Left ventricle myocardium superior (tissue), 1 donor: ENCODE measurements at regions not wholly inside any gene's neighbourhood (a gene's known extent, or its start where the extent isn't known, plus 50 kb on each side); places are given as distances from the start of the nearest gene placed in this dataset.

ENCODE experiments used
- ATAC-seq: fragments of 200-7000 bp; cut with Tn5 transposase; one replicate; pipeline ENCODE4 v1.9.1; 2020; ENCODE audit warnings: mild to moderate bottlenecking, moderate library complexity
- DNase-seq: peaks from one replicate; pipeline ENCODE4 v3.0.0-alpha.2; 2020
- intact Hi-C: fragments of 100-400 bp; cut with micrococcal nuclease; formaldehyde crosslinking; loops from one replicate; pipeline ENCODE4 v1.11.0; 2022
- donor health status: DM: no; HTN: yes; CAD: no; lungs with severe emphysema.

DNA sequence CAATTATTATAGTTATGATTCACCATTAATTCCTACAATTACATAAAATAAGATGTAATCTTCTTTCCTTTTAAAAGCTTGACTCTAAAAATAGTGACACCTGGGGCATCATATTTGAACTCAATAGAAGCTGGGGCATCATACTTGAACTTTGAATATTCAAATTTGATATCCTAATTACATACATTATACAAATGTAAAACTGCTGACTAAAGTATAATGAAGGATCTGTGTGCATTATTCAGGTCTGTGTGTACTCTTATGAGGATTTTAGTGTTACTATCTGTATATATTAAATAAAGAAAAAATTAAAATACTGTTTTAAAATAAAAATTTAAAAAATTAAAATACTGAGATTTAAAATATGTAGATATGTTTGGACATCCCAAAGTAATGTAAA, 696.9 kb upstream of the FBXO33 start:
- ATAC-seq (no peak), DNase-seq (no peak)
- intact Hi-C loops = no loop called here

DNA sequence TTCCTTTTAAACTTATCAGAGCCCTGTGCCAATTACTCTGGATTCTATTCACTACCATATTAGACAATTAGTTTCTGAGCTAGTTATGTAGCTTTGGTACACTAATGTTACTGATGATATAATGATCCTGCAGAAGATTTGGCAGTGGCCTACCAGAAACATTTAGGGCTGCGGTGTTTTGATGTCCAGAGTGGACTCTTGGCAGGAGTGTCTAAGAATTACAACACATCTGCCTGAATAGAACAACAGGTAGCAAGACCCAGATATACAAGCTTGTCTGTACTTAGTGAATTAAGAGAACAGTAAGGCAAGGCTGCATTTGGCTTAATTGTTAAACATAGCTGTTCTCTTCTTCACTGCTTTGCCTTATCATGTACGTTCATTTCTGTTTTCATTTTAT, 691.6 kb upstream of the FBXO33 start:
- ATAC-seq (no peak), DNase-seq (no peak)
- intact Hi-C loops = no loop called here

DNA sequence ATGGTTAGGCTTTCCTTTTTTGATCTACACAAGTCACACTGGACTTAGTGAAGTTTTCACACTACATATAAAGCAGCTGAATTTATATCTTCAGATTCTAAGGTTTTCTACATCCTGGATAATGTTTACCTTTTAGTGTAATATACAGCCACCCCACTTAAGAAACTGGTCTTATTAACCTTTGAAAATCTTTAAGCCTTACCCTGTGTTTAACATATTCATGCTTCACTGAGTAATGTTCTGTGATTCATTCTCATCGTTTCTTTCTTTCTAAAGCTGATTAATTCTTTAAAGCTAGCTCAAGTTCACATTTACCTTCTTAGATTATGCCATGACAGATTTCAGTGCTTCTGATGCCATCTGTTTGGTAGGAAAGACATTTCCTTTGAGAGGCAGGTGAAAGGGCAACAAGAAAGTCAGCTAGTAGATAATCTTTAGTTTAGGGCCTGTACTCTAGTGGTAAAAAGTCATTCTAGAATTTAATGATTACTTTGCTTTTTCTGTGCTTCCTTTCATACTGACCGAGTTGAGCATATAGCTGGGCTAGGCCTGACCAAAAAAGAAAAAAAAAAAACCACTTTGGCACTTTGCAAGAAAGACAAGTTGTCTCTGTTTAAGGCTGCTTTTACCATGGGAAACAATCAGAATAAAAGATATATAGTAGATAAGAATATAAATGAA, 690.9 kb upstream of the FBXO33 start:
- ATAC-seq (no peak), DNase-seq (no peak)
- intact Hi-C loops = no loop called here

DNA sequence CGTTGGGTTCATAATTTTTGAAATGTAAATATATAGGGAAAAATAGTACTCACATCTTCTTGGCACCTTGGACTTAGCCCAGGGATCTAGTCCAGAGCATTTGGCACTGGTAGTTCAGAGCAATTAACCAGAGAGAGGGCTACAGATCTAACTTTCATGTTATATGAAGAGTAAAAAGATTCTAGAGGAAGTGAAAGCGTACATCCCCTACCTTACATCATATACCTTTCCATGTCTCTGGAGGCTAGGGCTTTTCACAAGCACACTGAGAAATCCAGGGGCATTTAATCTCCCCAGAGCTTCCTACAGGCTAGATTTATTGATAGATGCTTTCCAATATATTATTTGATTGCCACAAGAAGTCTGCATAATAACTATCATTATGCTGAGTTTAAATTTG, 687.5 kb upstream of the FBXO33 start:
- ATAC-seq (no peak), DNase-seq (no peak)
- intact Hi-C loops = no loop called here

DNA sequence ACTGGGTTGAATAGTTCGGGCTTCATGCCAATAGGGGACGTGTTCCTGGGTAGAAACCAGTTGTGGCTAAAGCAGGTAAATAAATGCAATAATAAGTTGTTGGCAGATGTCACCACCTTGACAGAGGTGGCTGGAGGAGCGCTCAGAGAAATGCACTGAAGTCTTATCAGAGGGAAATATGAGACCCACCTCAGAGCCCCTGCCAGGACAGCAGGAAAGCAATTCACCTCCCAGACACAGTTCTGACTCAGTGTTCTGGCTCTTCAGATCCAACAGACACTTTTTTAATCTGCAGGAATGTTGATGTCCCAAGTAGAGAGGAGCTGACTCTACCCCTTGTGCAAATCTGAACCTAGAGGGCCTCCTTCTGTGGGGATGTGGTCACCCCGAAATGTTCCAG, 687.1 kb upstream of the FBXO33 start:
- intact Hi-C loops = no loop called here
- ATAC-seq (no peak), DNase-seq (no peak)

DNA sequence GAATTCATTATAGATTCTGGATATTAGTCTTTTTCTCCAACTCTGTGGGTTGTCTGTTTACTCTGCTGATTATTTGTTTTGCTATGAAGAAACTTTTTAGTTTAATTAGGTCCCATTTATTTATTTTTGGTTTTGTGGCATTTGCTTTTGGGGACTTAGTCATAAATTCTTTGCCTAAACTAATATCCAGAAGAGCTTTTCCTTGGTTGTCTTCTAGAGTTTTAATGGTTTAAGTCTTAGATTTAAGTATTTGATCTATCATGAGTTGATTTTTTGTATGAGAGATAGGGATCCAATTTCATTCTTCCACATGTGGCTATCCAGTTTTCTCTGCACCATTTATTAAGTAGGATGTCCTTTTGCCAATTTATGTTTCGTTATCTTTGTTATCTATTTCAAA, 683.4 kb upstream of the FBXO33 start:
- intact Hi-C loops = no loop called here
- DNase-seq (no peak), ATAC-seq (no peak)

DNA sequence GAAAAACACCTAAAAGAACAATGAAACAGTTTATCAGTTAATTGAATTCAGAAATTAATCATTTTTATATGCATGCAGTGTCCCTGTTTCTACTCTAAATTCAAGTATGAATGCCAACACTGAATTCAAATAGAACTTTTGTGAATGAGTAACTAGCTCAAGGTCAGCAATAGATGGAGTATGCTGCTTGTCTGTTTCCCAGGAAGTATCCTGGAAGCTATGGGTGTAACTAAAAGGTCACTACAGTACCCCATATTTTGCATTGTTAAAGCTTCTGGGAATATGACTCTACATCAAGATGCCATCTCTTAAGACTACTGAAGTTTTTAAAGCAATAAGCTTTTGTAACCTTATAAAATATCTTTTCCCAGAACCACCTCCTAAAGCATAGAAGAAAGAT, 681.4 kb upstream of the FBXO33 start:
- no peak for ATAC-seq
- intact Hi-C loops = no loop called here
- DNase-seq = no peak

DNA sequence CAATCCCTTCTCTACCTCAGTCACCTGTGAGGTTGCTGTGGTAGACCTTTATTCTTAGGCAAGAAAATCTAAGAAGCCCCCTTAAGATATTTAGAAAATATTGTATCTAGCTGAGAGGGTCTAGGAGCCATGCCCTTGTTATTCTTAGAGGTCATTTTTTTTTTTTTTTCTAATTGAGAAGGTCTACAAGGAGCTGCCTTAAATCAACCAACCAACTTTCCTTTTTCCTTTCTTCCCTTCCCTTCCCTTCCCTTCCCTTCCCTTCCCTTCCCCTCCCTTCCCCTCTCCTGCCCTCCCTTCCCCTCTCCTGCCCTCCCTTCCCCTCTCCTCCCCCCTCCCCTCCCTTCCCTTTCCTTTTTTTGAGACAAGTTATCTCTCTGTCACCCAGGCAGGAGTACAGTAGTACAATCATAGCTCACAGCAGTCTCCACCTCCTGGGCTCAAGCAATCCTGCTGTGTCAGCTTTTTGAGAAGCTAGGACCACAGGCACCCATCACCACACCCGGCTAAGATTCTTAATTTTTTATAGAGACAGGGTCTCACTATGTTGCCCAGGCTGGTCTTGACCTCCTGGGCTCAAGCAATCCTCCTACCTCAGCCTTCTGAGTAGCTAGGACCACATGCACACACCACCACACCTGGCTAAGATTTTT, 668.4 kb upstream of the FBXO33 start:
- intact Hi-C loops = no loop called here
- DNase-seq (no peak), ATAC-seq (no peak)

DNA sequence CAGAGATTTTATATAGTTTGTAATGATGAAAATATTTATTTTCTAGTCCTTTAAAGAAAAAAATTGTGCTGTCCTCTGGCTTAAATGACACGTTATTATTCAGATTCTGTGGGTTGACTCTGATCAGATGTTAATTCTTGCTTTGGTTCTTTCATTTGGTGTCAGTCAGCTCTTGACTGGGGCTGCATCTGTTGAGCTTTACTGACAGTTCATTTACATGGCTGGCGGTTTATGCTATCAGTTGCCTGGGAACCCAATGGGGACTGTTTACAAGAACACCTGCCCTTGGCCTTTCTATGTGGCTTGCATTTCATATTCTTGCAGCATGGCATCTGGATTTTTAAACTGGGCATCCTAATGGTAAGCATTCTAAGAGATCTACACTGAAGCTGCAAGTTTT, 667.1 kb upstream of the FBXO33 start:
- no peak for ATAC-seq
- intact Hi-C loops = no loop called here
- DNase-seq = no peak

DNA sequence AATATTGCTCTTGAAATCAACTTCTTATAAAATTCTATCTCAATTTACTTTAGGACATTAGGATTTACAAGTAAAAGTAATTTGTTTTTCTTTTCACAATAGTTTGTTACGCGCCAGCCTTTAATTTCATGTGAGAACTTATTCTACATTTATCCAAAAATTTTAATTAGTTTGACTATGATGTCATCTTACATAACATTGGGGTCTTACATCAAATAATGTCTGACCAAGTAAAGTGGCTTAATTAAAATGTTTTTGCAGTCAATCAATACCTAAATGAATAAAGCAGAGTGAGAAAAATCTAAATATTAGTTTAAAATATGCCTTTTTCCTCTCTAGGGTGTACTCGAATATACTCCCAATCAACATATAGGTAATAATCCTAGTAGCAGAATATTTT, 666.2 kb upstream of the FBXO33 start:
- no peak for ATAC-seq
- DNase-seq = no peak
- intact Hi-C loops = no loop called here

DNA sequence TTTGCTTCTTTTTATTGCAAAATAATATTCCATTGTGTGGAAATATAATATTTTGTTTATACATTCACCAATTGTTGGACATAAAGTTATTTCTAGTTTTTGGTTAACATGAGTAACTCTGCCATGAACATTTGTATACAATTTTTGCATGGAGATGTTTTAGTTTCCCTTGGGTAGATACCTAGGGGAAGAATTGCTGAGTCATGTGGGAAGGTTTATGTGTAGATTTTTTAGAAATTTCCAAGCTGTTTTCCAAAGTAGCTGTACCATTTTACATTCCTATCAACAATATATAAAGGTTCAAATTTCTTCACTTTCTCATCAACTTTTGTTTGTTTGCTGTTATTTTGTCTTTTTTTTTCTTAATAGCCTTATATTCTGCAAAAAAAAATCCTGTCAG, 664.7 kb upstream of the FBXO33 start:
- ATAC-seq (no peak), DNase-seq (no peak)
- intact Hi-C loops = no loop called here

DNA sequence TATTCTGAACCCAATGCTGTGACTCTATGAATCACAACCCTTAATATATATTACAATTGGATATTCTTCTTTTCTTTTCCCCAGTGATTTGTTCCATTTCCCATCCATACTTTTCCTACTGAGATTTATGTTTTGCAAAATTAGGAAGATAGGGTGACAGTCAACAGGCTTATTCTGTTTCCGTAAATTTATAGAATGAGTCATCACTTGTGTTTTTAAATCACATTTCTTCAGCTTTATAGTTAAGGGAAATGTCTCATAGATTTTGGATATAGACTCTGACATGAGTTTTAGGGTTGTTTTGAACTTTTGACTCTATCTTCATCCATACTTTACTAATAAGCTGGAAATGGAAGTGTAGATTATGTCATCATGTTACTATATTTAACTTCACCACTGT, 661.6 kb upstream of the FBXO33 start:
- no peak for ATAC-seq
- no peak for DNase-seq
- intact Hi-C loops = no loop called here

DNA sequence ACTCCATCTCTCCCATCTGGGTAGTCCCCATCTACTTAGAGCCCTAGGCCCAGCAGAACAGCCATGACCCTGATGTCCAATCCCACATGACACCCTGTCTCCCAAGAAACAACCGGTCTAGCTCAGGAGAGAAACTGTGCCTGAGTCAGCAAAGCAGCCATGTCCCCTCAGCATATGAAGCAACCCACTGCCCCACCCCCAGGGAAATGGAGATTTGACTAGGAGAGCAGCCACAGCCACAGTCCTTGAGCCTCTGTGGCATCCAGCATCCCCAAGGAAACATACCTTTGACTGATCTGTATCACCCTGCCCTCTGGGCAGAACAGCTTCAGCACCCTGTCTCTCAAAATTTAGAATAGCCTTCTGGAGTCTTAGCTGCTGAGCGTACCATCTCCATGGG, 641.9 kb upstream of the FBXO33 start:
- no peak for DNase-seq
- intact Hi-C loops = no loop called here
- ATAC-seq = no peak

DNA sequence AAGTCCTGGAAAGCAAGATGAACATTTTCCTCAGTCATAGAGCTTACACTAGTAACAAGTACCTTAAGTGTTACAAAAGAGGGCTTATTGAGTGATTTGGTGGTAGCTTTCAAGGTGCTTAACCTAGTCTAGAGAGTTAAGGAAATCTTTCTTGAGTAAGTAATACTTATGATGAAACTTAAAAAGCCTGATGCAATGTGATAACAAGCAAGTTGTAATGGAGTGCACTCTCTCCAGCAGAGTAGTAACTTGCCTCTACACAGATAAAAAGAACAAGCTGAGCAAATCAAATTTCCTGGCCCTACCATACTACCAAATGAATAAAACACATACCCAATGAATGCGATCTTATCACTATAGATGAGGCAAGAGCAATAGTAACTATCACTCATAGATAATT, 639.9 kb upstream of the FBXO33 start:
- no peak for DNase-seq
- ATAC-seq = no peak
- intact Hi-C loops = no loop called here

DNA sequence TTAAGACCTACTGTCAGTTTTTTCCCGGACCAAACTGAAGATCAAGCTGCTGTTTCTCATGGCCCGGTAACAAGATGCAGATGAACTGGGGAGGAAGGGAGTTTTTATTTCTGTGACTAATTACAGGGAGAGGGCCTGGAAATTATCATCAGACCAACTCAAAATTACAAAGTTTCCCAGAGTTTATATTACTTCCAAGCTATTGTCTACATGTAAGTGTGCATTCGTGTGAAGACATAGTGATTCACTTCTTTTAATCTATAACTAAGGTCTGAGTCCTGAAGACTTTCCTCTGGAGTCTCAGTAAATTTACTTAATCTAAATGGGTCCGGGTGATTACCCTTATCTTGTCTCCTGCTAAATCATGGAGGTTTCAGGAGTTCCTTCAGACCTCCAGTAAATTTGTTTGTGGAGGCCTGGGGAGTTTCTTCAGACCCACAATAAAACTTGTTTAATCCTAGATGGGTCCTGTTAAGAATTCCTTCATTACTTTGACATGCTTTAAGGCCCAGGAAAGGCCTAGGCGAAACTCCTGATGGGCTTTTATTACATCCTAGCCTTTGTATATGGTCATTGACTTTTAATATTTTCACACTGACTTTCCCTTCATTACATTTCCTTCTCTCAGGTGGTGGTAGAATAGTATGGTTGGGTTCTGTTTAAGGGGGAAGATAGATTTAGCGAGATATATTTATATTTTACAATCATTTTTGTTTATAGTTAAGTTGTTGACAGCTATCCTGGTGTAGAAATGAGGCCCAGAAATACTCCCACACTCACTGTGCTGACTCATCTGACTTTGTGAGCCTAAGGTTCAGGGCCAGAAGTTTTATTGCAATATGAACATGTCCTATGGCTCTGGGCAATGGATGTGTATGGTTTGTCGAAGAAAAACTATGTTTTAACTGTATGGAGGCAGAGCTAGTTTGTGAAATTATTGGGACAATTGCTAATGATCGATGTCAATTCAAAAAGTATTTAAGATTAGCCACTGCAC, 627.0 kb upstream of the FBXO33 start:
- ATAC-seq (no peak), DNase-seq (no peak)
- intact Hi-C loops = no loop called here

DNA sequence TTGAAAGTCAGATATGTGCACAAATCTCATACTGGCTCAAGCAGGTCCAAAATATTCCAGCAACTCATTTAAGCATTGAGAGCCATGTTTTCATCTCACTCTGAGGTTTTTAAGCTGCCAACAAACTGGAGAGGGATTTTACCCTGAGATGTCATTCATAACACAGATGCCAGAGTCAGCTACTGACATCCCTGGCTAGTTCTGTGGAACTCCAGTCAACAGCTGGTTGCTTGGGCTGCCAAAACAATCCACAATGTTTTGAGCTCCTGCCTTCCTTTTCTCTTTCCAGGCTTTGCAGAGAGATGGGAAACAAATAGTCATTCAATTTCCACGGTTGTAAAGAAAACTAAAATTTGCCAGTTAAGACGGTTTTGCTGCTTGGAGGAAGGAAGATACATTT, 621.2 kb upstream of the FBXO33 start:
- intact Hi-C loops = no loop called here
- ATAC-seq (no peak), DNase-seq (no peak)

DNA sequence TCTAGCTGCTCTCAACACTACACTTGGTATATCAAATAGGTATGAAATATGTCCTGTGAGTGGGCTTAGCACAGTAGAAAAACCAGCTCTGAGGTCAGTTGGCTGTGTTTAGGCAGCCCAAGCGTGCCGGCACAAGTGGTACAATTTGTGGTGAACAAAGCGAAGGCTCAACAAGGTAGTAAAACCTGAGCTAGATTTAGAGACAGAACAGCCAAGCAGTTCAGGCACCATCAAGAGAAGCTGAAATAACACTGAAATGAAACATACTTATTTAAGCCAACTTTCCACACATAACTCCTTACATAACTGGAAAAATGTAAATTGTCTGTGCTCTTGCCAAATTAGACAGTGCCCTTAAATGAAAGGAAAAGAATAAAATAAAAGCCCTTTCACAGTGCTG, 596.8 kb upstream of the FBXO33 start:
- DNase-seq = no peak
- no peak for ATAC-seq
- intact Hi-C loops = no loop called here

DNA sequence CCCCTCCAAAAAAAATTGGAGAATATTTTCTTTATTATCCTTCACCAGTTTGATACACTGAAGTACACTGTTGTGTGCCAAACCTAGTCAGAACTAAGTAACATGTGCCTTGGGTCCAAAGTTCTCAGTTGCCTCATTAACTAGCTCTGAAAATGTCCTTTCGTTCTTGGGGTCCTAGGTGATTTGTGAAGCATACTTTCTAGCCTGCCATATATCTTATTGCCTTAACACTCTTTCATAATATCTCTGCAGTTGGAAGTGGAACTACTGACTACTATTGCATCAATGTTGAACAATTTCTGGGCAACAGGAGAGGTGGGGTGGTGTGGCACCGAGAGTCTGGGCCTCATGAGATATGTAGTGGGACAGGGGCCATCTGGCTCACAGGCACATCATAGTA, 592.9 kb upstream of the FBXO33 start:
- no peak for DNase-seq
- intact Hi-C loops = no loop called here
- ATAC-seq = no peak

DNA sequence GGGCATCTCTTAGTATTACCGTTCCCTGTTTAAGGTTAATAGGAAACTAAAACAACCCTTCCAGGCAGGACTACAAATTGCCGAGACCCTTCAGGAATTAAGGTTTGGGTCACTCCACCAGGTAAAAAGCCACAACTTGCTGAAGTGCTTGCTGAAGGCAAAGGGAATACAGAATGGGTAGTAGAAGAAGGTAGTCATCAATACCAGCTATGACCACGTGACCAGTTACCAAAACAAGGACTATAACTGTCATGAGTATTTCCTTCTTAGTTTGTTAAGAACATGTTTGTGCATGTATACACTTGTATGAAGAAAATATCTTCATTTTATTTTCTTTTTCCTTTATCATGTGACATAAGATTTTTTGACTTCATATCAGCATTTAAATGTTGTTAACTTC, 578.7 kb upstream of the FBXO33 start:
- no peak for DNase-seq
- ATAC-seq = no peak
- intact Hi-C loops = no loop called here

DNA sequence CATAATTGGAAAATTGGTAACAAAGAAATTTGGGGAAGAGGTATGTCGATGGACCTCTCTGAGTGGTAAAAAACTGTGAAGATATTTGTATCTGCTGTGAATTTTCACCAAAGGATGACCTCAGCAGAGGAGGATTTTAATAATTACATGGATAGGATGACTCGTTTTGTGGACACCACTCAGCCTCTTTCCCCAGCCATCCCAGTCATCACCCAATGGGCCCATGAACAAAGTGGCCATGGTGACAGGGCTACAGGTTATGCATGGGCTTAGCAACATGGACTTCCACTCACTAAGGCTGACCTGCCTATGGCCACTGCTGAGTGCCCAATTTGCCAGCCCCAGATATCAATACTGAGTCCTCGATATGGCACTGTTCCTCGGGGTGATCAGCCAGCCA, 577.5 kb upstream of the FBXO33 start:
- intact Hi-C loops = no loop called here
- DNase-seq (no peak), ATAC-seq (no peak)
